NCI-H1694 treated with DMSO at 0.1 percent for 48 hours (cell line): ENCODE measurements at regions not wholly inside any gene's neighbourhood (a gene's known extent, or its start where the extent isn't known, plus 50 kb on each side); places are given as distances from the start of the nearest gene placed in this dataset.
"Not testable (repeated sequence)": the region's sequence is repeated elsewhere in the genome, so short reads cannot be mapped to it uniquely, and the experiment has no call there.

ENCODE experiments used
- DNase-seq: peaks from one replicate; lab custom pipeline; 2025; lab: John Stamatoyannopoulos, UW

- no peak for DNase-seq
These were observed 335.2 kb downstream of the PPP1R2C start for GRCh38 chrX:42442745-42443144.

GRCh38 chrX:42437211-42437610 is 340.8 kb downstream of the PPP1R2C start:
- no peak for DNase-seq

GRCh38 chrX:42434458-42435166 is 343.4 kb downstream of the PPP1R2C start:
- no peak for DNase-seq

- no peak for DNase-seq
These were observed 345.4 kb downstream of the PPP1R2C start for GRCh38 chrX:42432552-42432951.

- no peak for DNase-seq
These were observed 355.0 kb downstream of the PPP1R2C start for GRCh38 chrX:42422961-42423360.

GRCh38 chrX:42420426-42420825 is 357.5 kb downstream of the PPP1R2C start:
- no peak for DNase-seq

- no peak for DNase-seq
These were observed 362.3 kb downstream of the PPP1R2C start for GRCh38 chrX:42415636-42416035.

- no peak for DNase-seq
These were observed 363.9 kb downstream of the PPP1R2C start for GRCh38 chrX:42414057-42414456.

- no peak for DNase-seq
These were observed 378.3 kb downstream of the PPP1R2C start for GRCh38 chrX:42399632-42400024.

GRCh38 chrX:42398967-42399631 is 378.9 kb downstream of the PPP1R2C start:
- DNase-seq = no peak

- no peak for DNase-seq
These were observed 381.8 kb downstream of the PPP1R2C start for GRCh38 chrX:42396136-42396535.

- no peak for DNase-seq
These were observed 385.1 kb downstream of the PPP1R2C start for GRCh38 chrX:42392846-42393245.

- DNase-seq = no peak
These were observed 391.3 kb downstream of the PPP1R2C start for GRCh38 chrX:42386681-42387080.

GRCh38 chrX:42385730-42386129 is 392.2 kb downstream of the PPP1R2C start:
- no peak for DNase-seq

- DNase-seq = no peak
These were observed 393.0 kb downstream of the PPP1R2C start for GRCh38 chrX:42384956-42385355.

GRCh38 chrX:42378857-42379256 is 399.1 kb downstream of the PPP1R2C start:
- DNase-seq = no peak

GRCh38 chrX:42375086-42375485 is 402.9 kb downstream of the PPP1R2C start:
- DNase-seq = no peak

GRCh38 chrX:42366181-42366580 is 411.8 kb downstream of the PPP1R2C start:
- no peak for DNase-seq

GRCh38 chrX:42362219-42362618 is 415.7 kb downstream of the PPP1R2C start:
- DNase-seq = no peak

GRCh38 chrX:42342981-42343380 is 419.6 kb upstream of the CASK start:
- not testable (repeated sequence) for DNase-seq
